Right renal pelvis (tissue), 4 donors: ENCODE measurements at regions not wholly inside any gene's neighbourhood (a gene's known extent, or its start where the extent isn't known, plus 50 kb on each side); places are given as distances from the start of the nearest gene placed in this dataset.

Source experiments
- DNase-seq, 4 donors: peaks; one replicate each; pipeline ENCODE4 v3.0.0-alpha.2; 2013; ENCODE audit warnings: low read depth in 4 of 4, low spot score in 3 of 4, missing footprints in 1 of 4

DNA sequence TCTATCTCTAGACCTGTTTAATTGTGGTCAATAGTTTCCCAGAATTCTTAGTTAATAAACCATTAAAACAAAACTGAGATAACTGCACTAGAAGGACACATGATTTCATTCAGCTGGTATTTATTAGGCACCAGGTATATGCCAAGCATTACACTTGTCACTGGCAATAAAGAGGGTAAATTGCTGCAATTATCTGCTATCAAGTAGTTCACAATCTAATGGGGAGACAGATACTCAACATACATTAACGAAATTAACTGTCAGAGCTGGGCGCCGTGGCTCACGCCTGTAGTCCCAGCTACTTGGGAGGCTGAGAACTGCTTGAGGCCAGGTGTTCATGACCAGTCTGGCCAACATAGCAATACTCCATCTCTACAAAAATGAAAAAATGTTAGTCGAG is 71.7 kb upstream of the WIPF1 start:
- no peak for DNase-seq

DNA sequence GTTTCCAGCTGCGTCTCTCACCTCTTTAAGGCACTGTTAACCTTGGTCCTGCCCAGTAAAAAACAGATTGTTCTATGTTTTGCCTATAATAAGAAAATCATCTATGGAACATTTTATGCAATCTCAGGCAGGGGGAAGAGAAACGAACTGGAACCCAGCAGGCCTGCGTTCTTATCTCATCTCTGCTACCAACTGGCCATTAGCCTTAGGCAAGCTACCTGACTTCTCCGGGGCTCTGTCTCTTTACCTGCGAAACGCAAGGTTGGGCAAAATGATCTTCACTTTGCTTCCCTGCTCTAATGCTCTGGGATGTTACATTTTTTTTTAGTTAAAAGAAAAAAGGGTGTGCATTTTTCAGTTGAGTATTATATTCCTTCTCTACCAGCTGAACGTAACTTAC is 70.5 kb upstream of the WIPF1 start:
- no peak for DNase-seq

DNA sequence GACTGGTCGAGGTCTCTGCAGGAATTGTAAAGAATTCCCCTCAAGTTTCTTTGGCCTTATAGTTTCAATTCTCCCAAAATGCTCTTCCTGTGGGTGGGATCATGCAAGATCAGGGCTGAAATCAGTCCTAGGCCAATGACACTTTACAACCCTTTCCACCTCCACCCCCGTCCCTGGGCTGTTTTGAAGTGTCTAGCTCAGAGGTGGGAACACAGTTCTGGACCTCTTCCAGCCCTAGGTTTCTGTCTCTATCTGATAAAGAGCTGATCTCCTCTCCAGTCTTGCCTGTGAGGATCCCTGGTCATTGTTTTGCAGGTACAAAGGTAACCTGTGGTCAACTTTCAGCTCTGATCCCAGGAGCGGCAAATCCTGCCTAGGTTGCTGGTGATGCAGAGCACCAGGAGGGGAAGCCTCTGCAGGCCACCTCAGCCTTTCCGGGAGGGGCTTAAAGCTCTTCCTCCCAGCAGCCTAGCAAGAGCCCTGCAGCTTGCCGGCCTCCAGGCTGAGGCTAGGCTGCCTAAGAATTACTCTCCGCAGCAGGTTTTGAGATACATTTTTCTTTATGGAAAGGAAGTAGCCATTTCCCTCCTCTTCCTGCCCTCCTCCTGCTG is 69.8 kb upstream of the WIPF1 start:
- no peak for DNase-seq

DNA sequence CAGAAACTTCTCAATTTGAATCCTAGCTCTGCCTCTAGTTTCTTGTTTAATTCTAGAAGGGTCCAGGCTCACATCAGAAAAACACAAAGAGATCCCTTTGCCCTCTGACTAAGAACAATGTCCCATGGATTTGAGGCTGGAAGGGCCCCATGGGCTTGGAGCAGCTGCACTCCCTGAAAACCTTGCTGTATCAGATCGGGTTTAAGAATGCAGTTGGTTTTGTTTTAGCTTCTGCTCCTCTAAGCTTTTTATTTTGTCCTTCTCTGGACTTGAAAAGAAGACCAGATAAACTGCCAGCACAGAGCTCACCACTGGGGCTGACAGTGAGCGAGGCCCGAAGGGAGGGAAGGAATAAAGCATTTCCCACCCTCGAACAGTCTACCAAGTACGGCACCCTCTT is 69.2 kb upstream of the WIPF1 start:
- DNase-seq: no peak

DNA sequence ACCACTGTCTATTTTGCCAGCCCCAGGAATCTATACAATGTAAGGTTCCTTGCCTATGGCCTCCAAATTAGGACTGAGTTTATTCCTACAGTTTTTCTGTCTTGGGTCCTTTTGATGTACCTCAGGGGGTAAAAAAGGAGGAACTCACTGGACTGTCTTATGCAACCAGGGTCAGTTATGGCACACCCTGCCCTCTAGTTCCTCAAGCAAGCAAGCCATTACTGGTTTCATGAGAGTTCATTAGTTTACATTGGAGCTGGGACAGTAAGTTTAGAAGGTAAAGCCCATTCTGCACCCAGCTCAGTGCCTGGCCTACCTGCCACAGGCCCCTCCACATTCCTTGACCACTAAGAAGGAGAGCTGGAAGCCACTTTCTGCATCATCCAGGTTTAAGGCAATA is 68.7 kb upstream of the WIPF1 start:
- no peak for DNase-seq

DNA sequence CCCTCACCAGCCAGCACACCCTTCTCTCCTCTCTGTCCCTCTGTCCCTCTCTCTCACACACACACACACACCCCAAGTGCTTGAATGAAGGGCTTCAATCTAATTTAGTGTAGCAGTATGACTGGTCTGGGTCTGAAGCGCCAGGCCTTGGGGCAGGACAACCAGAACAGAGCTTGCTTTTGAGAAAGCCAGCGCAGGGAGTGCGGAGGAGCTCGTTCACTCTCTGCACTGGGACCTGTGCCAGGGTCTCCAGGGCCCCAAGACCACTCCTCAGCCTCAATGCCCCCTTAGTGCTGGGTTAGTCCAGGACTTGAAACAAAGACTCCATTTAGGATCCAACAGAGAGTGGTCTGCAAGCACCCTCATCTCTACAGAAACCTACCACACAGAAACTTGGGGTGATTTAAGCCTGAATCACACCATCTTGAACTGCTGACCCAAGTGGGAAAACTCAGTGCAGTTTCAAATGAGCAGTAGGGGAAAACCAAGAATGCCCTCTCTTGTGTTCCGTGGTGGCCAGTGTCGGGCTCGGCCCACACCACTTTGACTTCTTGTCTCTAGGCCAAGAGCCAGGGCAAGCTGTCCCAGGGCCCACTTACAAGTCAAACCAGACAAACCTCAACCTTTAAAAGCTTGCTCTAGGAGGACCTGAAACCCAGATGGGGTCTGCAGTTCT is 66.6 kb upstream of the WIPF1 start:
- no peak for DNase-seq

DNA sequence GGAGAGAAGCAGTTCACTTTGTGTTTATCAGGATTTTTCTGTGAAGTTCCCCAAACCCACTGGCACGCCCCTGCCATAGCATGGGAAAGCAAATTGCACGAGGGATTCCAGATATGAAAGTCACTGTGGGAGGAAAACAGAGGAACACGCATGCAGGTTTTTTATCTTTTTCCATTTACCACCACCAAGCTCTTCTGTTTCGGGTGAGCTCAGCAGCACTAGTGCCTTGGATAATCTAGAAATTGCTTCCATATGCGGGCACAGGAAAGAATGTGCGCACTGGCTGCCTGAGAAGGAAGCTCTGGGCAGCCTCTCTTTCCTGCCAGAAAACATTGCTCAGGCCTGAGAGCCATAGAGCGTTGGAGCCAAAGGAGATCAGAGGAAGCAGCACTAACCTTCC is 65.9 kb upstream of the WIPF1 start:
- no peak for DNase-seq

DNA sequence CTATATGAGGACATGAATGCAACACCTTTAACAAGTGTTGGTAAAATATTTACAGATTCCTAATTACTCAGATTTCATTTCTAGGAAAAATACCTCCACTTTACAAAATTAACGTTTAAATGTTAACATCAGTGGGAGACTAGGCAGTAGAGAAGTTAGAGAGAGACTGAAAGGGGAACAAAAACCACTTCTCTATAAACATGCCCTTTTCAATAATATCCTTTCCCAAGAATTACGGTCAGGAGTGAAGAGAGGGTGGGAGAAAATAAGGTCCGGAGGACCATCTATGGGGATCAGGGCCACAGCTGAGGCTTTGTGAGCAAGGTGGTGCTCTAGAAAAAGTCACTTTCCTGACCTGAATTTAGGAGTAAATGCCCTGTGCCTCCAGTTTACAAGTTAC is 65.3 kb upstream of the WIPF1 start:
- DNase-seq: no peak

DNA sequence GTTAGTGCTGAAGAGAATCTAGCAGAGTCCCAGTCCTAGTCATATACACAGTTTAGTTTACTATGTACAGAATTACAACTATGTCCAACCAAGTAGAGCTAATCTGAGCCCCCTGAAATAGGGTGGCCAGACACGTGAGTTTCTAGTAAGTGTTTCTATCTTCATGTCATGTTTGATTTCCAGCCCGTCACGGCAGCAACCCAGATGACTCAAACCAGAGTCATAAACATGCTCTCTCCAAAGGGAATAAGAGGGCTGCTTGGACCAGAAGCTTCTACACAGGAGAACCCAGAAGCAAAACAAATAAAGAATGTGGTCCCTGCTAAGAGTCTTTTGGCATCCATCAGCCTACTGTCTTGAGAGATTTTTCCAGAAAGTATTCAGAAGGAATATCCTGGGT is 64.9 kb upstream of the WIPF1 start:
- DNase-seq: no peak

DNA sequence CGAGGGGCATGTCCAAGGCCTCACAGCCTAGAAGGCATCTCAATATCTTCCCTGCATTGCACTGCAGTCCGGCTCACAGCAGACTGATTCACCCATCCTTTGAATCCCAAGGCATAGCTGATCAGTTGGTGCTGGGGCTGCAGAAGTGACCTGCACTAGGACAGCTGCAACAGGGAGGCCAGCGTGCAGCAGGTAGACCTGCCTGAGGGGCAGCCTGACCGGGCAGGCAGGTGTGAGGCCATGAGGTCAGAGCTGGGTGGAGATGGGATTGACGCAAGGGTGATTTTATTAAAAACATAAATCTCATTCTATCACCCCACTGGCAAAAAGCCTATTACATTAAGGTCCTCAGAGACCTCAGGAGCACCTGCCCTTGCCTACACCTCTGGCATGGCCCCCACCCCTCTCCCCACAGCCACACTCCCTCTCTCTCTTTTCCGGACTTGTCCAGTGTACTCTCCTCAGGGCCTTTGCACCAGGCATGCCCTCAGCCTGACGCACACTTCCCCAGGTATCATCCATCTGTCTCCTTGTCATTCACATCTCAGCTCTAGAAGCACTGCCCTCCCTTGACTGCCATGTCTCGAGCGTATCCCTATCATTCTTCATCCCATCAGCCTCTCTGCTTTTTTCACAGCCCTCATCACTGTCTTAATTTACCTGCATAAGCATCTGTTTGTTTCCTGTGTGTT is 63.5 kb upstream of the WIPF1 start:
- no peak for DNase-seq

DNA sequence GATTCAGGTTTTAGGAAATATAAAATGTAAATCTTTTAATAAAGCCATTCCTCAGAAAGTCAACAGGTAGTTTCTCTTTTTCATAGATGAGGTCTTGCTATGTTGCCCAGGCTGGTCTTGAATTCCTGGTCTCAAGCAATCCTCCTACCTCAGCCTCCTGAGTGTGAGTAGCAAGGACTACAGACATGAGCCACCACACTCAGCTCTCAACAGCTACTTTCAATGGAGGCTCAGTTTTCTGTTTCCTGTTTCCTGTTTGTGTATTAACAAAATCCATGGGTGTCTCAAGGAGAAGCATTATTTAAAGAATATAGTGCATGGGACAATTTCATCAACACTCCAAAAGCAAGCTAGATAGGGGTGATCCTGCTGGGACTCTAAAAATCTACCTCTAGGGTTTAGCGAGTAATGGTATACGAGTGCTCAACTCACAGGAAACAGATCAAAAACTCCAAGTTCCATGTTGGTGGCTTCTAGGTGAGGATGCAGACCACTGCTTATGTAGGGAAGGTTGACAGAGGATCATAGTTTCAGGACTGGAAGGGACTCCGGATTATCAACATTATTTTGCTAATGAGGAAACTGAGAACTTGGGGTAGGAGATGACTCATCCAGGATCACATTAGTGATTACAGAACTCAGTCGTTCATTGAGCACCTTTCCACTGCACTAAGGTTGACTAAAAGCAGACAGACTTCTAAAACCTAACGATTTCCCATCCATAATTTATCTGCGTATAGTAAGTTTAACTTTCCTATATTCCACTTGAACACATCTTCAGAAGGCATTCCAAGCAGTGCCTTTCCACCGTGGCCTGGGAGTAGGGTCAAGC is 61.7 kb upstream of the WIPF1 start:
- DNase-seq: no peak

DNA sequence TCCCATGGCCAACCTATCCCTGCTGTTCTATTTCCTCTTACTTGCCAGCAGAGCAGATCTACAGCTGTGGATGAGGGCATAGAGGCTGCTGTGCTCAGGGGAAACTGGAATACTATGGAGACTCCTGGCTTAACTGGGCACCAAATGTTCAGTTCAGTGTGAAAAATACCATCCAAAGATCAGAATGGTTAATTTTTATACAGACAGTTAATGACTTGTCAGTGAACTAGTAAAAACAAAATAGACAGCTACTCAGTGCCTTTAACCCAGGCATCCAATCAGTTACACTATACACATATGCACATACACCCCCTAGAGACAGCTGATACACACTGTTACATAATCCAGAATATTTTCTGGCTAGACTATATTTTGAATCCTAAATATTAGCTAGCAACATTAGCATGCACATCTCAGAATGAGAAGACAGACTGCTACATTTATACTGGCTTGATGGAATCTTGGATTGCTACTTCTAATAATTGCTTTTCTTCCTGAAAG is 59.1 kb upstream of the WIPF1 start:
- DNase-seq: no peak

DNA sequence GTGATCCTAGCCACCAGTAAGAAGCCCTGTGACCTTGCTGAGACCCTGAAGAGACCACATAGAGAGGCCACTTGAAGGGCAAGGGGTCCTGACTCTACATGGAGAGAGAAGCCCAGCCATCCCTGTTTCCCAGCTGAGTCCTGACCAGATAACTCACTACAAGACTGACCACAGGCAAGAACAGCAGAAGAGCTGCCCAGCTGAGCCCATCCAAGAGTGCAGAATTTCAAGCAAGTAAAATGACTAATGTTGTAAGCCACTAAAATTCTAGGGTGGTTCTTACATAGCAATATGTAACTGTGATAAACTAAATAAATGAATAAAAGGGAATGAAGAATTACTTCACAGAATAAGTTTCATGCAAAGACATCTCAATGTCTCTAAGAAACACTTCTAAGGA is 58.4 kb upstream of the WIPF1 start:
- no peak for DNase-seq

DNA sequence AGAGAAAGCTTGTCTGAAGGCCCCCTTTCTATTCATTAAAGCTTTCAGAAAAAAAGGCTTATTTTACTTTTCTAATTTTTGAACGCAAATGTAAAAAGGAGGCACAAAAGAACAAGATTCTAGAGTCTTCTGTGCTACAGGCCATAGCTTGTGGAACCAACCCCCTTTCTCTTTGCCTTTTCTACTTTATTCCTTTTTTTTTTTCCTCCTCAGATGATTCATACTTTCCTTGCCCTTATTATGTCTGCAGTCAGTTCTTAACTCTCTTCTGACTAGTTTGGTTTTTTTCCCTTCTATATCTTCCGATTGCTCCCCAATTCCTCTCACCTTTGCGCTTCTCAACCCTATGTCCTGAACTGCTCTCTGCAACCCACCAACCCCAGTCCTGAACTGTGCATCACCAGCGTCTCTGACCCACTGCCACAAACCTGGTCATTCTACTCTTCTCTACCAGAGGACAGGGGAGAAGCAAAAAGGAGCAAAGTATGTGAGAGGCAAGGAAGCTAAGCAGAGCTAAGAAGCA is 56.9 kb upstream of the WIPF1 start:
- no peak for DNase-seq

DNA sequence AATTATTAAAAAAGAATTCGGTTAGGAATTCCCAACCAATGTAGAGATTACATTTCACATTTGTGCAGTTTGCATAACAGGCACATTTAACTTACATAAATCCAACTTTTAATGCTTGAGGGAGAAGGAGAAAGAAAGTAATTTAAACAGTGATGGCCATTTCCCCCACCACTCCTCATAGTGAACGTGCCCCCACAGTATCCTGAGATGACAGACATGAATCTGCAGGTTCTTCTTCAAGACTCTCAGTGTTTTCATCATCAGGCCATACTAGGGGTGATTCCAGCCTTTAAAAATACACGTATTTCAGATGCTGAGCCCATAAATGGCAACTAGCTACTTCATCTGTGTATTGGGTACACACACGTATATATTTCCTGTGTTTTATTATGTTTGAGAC is 51.3 kb upstream of the WIPF1 start:
- DNase-seq: no peak
